Transverse colon (tissue), 3 donors: ENCODE measurements at regions not wholly inside any gene's neighbourhood (a gene's known extent, or its start where the extent isn't known, plus 50 kb on each side); places are given as distances from the start of the nearest gene placed in this dataset.

Experiments used
- POLR2A ChIP-seq: fragments of 450-650 bp; IDR thresholded peaks from one replicate; pipeline ENCODE4 v1.6.1; 2016; ENCODE audit warnings: antibody characterized with exemption, mild to moderate bottlenecking, moderate library complexity
- TF ChIP-seq, protein P1 (sequence below), 5 experiments: fragments of 200-600 bp in 3 of 5; fragments of 450-650 bp in 2 of 5; sonication (generic) in 3 of 5; IDR thresholded peaks; 1 replicate in 2 of 5; 2 replicates in 3 of 5; pipeline ENCODE4 v1.5.1; 2016 to 2017; ENCODE audit warnings: antibody characterized with exemption in 5 of 5, inconsistent platforms in 3 of 5, mild to moderate bottlenecking in 2 of 5, moderate library complexity in 1 of 5

DNA sequence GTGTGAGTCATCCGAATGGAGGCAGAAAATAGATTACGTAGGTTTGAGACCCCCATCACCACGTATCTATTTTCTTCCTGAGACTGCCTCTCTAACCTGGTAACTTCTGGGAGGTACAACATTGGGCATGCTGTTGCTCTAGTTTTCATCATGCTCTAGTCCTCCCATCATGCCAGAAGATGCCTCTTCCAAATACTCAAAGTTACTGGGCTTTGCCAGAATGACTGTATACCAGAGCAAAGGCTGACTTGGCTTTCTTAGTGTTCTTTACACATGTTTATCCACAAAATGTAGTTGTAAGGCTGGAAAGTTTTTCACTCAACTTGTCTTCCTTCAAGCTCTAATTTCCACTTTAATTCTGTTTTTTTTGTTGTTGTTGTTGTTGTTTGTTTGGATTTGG is 370.5 kb downstream of the MDFIC start:
- no peak for TF ChIP-seq POLR2A
- TF ChIP-seq, protein P1, sequence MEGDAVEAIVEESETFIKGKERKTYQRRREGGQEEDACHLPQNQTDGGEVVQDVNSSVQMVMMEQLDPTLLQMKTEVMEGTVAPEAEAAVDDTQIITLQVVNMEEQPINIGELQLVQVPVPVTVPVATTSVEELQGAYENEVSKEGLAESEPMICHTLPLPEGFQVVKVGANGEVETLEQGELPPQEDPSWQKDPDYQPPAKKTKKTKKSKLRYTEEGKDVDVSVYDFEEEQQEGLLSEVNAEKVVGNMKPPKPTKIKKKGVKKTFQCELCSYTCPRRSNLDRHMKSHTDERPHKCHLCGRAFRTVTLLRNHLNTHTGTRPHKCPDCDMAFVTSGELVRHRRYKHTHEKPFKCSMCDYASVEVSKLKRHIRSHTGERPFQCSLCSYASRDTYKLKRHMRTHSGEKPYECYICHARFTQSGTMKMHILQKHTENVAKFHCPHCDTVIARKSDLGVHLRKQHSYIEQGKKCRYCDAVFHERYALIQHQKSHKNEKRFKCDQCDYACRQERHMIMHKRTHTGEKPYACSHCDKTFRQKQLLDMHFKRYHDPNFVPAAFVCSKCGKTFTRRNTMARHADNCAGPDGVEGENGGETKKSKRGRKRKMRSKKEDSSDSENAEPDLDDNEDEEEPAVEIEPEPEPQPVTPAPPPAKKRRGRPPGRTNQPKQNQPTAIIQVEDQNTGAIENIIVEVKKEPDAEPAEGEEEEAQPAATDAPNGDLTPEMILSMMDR (IDR thresholded peaks at IDR 0.05): no peak
